ENCODE measurements at regions not wholly inside any gene's neighbourhood (a gene's known extent, or its start where the extent isn't known, plus 50 kb on each side); places are given as distances from the start of the nearest gene placed in this dataset.

DNA sequence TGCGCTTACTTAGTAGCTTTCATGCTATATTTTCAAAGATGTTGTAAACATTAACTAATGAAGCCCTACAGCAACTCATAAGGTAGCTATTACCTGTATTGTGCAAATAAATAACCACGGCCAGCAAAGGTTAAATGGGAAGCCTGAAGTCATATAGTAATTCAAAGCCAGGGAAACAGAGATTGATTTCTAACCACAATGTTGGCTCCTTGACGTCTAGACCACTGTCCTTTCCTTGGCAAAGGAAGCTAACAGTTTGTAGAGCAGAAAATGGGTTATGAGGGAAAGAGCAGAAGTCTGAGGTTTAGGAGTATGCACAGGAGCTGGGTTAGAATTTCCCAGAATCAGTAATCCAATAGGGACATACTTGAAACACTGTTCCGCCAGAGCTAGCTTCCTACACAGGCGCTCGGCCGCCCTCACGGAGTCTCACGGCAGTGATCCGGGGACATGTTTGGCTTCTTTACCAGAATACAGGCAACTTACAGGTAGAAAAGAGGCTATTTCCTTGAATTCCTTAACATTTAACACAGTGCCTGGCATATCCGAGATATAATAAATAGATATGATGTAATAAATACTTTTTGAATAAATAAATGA lies 298.8 kb upstream of the LYPLAL1 start:
- peak overlapping the region; percentile 45 for H2AFZ ChIP-seq (ENCODE audit: low read depth, low read length, poor library complexity, severe bottlenecking)
- DNase-seq (ENCODE audit: low read depth, low spot score) (no peak), ATAC-seq (no peak)
- no peak overlapping the region for H3K9ac ChIP-seq (ENCODE audit: low read length)
- RAD21 ChIA-PET (ENCODE audit: low non-redundant PET in 1 of 2, low total read pairs in 2 of 2, uncharacterized antibody in 2 of 2, unreplicated experiment in 2 of 2) = no interaction called here
- no peak overlapping the region for H3K27ac ChIP-seq (ENCODE audit: low read depth, low read length)
- CTCF ChIA-PET = no interaction called here
- POLR2A ChIA-PET = no interaction called here
- no peaks in the 10 kb centered on the region for H3K9me2 ChIP-seq (ENCODE audit: insufficient read depth)
- no peaks in the 10 kb centered on the region for H3K9me3 ChIP-seq (ENCODE audit: control insufficient read depth in 1 of 2, insufficient read depth in 1 of 2, low read depth in 1 of 2, low read length in 2 of 2)
- no TSS peak for BruUV-seq (replicated peaks)
- no peak overlapping the region for H3K4me3 ChIP-seq (replicated peaks in 1 of 2; ENCODE audit: low read depth in 1 of 2, low read length in 2 of 2)
- H3K27me3 ChIP-seq (ENCODE audit: insufficient read depth, low read length) = no peaks in the 10 kb centered on the region
- no peak overlapping the region for H3K4me2 ChIP-seq (ENCODE audit: low read length)
- H3K79me2 ChIP-seq (ENCODE audit: insufficient read depth, low read length) = no peaks in the 10 kb centered on the region
- H3K4me1 ChIP-seq (ENCODE audit: control insufficient read depth in 1 of 2, insufficient read depth in 2 of 2, low read length in 2 of 2) = peaks cover 0 to 10% of the 10 kb centered on the region in 2 experiments; a peak in 2 of 4 replicates
- H4K20me1 ChIP-seq (ENCODE audit: insufficient read depth) = no peaks in the 10 kb centered on the region
- no peak for TF ChIP-seq TCF7L2 (IDR thresholded peaks at IDR 0.05; ENCODE audit: borderline replicate concordance, extremely low read depth, insufficient read depth, insufficient read length)
- TF ChIP-seq JUND (IDR thresholded peaks at IDR 0.05) = no peak
- TF ChIP-seq, protein P1, sequence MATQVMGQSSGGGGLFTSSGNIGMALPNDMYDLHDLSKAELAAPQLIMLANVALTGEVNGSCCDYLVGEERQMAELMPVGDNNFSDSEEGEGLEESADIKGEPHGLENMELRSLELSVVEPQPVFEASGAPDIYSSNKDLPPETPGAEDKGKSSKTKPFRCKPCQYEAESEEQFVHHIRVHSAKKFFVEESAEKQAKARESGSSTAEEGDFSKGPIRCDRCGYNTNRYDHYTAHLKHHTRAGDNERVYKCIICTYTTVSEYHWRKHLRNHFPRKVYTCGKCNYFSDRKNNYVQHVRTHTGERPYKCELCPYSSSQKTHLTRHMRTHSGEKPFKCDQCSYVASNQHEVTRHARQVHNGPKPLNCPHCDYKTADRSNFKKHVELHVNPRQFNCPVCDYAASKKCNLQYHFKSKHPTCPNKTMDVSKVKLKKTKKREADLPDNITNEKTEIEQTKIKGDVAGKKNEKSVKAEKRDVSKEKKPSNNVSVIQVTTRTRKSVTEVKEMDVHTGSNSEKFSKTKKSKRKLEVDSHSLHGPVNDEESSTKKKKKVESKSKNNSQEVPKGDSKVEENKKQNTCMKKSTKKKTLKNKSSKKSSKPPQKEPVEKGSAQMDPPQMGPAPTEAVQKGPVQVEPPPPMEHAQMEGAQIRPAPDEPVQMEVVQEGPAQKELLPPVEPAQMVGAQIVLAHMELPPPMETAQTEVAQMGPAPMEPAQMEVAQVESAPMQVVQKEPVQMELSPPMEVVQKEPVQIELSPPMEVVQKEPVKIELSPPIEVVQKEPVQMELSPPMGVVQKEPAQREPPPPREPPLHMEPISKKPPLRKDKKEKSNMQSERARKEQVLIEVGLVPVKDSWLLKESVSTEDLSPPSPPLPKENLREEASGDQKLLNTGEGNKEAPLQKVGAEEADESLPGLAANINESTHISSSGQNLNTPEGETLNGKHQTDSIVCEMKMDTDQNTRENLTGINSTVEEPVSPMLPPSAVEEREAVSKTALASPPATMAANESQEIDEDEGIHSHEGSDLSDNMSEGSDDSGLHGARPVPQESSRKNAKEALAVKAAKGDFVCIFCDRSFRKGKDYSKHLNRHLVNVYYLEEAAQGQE (IDR thresholded peaks at IDR 0.05; ENCODE audit: low read depth) = no peak
- TF ChIP-seq, protein P2, sequence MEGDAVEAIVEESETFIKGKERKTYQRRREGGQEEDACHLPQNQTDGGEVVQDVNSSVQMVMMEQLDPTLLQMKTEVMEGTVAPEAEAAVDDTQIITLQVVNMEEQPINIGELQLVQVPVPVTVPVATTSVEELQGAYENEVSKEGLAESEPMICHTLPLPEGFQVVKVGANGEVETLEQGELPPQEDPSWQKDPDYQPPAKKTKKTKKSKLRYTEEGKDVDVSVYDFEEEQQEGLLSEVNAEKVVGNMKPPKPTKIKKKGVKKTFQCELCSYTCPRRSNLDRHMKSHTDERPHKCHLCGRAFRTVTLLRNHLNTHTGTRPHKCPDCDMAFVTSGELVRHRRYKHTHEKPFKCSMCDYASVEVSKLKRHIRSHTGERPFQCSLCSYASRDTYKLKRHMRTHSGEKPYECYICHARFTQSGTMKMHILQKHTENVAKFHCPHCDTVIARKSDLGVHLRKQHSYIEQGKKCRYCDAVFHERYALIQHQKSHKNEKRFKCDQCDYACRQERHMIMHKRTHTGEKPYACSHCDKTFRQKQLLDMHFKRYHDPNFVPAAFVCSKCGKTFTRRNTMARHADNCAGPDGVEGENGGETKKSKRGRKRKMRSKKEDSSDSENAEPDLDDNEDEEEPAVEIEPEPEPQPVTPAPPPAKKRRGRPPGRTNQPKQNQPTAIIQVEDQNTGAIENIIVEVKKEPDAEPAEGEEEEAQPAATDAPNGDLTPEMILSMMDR (IDR thresholded peaks at IDR 0.05 in 2 of 3, conservative IDR thresholded peaks at IDR 0.05 in 1 of 3; ENCODE audit: borderline replicate concordance in 1 of 3, insufficient read depth in 1 of 3, low read depth in 2 of 3, low read length in 2 of 3) = no peak
- TF ChIP-seq EZH2phosphoT487 (IDR thresholded peaks at IDR 0.05; ENCODE audit: borderline replicate concordance) = no peak
- no peak for TF ChIP-seq EGR1 (IDR thresholded peaks at IDR 0.05; ENCODE audit: low read depth)
- no peak for TF ChIP-seq YY1 (IDR thresholded peaks at IDR 0.05; ENCODE audit: extremely low read depth, insufficient replicate concordance, low read depth, low read length)
- no peak for TF ChIP-seq POLR2AphosphoS5 (IDR thresholded peaks at IDR 0.05; ENCODE audit: low read depth, low read length)
- no peak for TF ChIP-seq SP1 (IDR thresholded peaks at IDR 0.05; ENCODE audit: low read depth)
- intact Hi-C loops (cut with micrococcal nuclease) = no loop called here
- no peaks in the 10 kb centered on the region for H3K36me3 ChIP-seq (ENCODE audit: control insufficient read depth in 1 of 2, insufficient read depth in 2 of 2, low read length in 2 of 2)
